Retinal pigment epithelial cell (primary cell): ENCODE measurements at regions not wholly inside any gene's neighbourhood (a gene's known extent, or its start where the extent isn't known, plus 50 kb on each side); places are given as distances from the start of the nearest gene placed in this dataset.
"Not testable (repeated sequence)": the region's sequence is repeated elsewhere in the genome, so short reads cannot be mapped to it uniquely, and the experiment has no call there.

ENCODE experiments used
- DNase-seq: peaks from one replicate; pipeline ENCODE4 v3.0.0-alpha.2; 2010; ENCODE audit warnings: low read depth
- H3K4me3 ChIP-seq: 2 replicates; pipeline ENCODE4 v1.5.1; 2011; ENCODE audit warnings: mild to moderate bottlenecking, low read length, control low read depth, moderate library complexity
- TF ChIP-seq, protein P1 (sequence below): conservative IDR thresholded peaks from 2 replicates; pipeline ENCODE4 v1.5.1; 2011; ENCODE audit warnings: low read depth, low read length, control low read depth, inconsistent platforms

DNA sequence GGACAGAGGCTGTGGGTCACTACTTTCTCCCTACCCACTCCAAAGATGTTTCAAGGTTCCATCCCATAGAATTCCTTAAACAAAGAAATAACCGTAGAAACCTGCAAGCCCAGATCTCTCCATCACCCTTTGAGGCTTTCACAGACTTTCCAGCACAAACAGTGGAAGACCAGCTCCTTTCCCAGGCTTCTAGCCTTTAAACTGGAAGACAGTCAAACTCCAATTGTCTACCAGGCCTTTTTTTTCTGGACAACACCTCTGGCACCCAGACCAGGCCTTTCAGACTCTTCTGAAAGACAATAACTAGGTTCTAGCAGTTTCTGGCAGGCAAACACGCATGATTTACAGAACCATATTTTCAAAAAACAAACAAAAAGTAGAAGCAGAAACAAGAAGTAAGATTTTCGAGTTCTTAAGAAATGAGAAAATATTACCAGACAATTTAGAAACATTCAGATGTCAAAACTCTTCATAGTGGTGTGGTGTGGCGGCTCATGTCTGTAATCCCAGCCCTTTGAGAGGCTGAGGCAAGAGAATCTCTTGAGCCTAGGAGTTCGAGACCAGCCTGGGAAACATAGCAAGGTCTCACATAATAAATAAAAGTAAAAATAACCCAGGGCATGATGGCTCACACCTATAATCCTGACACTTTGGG lies 73.0 kb upstream of the EPCAM start:
- H3K4me3 ChIP-seq: no peak overlapping the region
- no peak for DNase-seq
- TF ChIP-seq, protein P1, sequence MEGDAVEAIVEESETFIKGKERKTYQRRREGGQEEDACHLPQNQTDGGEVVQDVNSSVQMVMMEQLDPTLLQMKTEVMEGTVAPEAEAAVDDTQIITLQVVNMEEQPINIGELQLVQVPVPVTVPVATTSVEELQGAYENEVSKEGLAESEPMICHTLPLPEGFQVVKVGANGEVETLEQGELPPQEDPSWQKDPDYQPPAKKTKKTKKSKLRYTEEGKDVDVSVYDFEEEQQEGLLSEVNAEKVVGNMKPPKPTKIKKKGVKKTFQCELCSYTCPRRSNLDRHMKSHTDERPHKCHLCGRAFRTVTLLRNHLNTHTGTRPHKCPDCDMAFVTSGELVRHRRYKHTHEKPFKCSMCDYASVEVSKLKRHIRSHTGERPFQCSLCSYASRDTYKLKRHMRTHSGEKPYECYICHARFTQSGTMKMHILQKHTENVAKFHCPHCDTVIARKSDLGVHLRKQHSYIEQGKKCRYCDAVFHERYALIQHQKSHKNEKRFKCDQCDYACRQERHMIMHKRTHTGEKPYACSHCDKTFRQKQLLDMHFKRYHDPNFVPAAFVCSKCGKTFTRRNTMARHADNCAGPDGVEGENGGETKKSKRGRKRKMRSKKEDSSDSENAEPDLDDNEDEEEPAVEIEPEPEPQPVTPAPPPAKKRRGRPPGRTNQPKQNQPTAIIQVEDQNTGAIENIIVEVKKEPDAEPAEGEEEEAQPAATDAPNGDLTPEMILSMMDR: no peak

DNA sequence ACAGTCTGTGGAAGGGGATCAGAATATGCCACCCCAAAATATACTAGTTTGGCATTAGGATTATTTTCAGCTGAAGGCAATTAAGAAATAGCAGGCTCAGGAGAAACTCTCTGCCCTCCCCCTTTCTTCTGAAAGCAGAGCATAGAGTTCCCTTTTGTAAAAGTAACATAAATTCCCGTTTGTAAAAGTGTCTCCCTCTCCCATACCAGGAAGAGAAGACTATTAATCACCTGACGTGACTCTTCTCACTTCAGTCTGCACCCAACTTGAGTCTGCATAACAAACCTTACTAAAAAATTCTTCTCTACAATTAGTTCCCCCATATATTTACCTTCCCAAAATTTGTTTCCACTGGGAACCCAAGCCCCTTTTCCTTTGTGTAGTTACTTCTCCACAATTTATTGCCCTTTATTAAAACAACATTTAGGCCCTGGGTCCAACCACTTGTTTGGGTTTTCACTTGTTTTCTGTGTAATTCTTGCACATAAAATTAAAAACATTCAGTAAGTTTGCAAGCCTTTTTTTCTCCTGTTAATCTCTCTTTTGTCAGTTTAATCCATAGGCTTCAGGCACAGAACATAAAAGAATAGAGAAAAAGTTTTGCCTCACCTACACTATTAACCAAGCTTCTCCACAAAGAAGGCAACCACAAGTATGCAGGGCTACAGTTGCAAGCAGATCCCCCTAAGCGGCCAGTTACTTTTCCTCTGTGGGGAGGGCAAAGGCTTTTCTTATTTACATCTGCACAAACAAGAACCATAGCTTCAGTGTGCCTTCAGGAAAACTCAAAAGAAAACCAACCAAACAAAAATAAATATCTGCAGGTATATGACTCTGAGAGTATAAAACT lies 73.8 kb upstream of the EPCAM start:
- DNase-seq: no peak
- TF ChIP-seq, protein P1: no peak
- no peak overlapping the region for H3K4me3 ChIP-seq

DNA sequence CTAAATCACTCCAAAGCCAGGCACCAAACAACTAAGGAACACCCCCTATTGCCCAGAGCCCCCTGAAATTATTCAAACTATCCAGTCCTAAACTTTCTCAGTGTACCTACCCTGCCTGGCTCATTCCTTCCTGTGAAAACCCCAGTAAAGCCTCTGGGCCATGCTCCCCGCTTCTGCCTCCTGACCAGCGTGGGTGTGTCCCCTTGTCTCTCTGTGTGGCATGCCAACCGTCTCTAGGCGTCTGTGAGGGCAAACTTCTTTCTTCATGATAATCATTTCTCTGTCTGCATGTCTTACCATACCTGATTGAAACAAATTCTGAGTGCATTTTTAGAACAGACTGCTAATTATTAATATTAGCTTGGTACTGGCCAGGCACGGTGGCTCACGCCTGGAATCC lies 75.1 kb upstream of the EPCAM start:
- no peak overlapping the region for H3K4me3 ChIP-seq
- DNase-seq: no peak
- TF ChIP-seq, protein P1: no peak

DNA sequence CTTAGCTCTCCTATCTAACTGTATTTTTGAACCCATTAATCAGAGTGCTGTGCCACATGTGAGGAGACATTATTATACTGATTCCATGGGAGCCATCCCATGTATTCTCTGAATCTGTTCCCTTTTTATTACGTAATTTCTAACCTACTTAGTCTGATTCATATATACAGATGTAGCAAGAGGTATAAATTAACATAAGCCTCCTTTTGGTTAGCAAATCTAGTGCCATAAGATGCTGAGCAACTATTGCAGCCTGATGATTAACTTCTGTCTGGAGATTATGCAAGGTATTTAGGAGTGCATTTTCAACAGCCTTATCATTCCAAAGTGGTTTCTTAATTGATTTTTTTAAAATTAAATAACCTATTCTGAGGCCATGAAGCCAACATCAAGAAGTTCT lies 80.2 kb upstream of the EPCAM start:
- H3K4me3 ChIP-seq: no peak overlapping the region
- DNase-seq: peak; percentile 81
- TF ChIP-seq, protein P1: no peak

DNA sequence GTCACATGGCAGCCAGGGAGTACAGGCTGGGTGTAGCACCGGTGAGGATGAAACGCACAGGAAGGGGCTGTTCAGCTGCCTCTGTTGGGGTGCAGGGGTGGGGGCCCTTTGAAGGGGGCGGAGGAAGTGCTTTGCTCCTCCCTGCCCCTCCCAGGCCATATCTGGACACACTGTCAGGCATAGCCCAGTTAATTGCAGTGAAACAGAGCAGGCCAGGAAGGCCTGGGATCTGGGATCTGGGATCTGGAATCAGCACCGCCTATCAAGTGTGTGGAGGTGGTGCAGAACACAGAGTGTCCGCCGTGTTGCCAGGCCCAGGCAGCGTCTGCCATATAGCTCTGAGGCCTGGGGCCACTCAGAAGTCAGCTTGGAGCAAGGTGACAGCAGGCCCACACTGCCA lies 85.5 kb upstream of the EPCAM start:
- TF ChIP-seq, protein P1: no peak
- DNase-seq: no peak
- no peak overlapping the region for H3K4me3 ChIP-seq

DNA sequence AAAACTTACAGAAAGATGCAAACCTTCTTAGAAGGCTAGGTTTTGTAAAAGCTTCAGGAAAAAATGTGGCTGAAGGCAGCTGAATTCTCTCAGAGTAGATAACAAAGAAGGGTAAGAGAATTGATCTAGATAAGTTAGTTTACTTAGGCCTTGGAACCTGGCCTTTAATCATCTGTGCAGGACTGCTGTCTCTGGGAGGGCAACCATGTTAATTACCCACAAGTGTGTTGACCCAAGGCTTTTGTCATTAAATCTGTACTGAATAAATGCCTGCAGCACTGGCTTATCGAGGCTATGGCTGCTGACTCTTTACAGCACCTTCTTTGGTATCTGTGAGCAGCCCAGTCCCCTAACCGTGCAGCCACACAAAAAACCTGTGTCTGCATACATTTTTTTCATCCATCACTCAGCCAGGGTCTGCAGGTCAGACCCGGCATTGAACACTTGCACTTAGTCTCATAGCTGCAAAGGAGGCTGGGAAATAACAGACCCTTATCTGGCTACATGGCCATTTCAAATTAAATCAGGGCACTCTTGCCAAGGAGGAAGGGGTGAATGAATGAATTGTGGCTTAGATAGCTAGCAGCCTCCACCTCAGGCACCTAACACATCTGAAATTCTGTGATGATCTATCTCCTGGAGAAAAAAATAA lies 86.4 kb upstream of the EPCAM start:
- H3K4me3 ChIP-seq: no peak overlapping the region
- DNase-seq: no peak
- TF ChIP-seq, protein P1: no peak

DNA sequence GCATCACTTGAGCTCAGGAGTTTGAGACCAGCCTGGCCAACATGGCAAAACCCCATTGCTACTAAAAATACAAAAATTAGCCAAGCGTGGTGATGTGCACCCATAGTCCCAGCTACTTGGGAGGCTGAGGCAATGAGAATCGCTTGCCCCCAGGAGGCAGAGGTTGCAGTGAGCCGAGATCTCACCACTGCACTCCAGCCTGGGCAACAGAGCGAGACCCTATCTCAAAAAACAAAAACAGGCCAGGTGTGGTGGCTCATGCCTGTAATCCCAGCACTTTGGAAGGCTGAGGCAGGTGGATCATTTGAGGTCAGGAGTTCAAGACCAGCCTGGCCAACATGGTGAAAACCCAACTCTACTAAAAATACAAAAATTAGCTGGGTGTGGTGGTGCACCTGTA lies 89.6 kb upstream of the EPCAM start:
- not testable (repeated sequence) for DNase-seq, H3K4me3 ChIP-seq
